ENCODE measurements at regions not wholly inside any gene's neighbourhood (a gene's known extent, or its start where the extent isn't known, plus 50 kb on each side); places are given as distances from the start of the nearest gene placed in this dataset.

GRCh38 chr2:176419591-176420071 lies 150.4 kb downstream of the MTX2 start:
- TF ChIP-seq POLR2AphosphoS5 (IDR thresholded peaks at IDR 0.05) (no peak), CTCF (IDR thresholded peaks at IDR 0.05) (no peak), EP300 (IDR thresholded peaks at IDR 0.05) (no peak), POLR2A (IDR thresholded peaks at IDR 0.05) (no peak)
- Histone ChIP-seq H3K4me1 (peaks cover 0 to 3% (median 0%) of the 10 kb centered on the region in 4 donors), H3K27ac (peak overlapping the region in 2 of 5 donors; percentile 47 to 53), H3K36me3 (no peaks in the 10 kb centered on the region), H3K27me3 (no peaks in the 10 kb centered on the region), H3K4me3 (no peak overlapping the region), H3K9me3 (no peaks in the 10 kb centered on the region)
- DNase-seq, result peak in 1 of 2 donors; percentile 23
- 52 to 58% (median 54%) methylated on average over 4 of the region's 4 CpGs for WGBS, 5 donors
- intact Hi-C loops (cut with DNase I; ENCODE audit: low total_unique reads), result no loop called here

- H3K27ac ChIP-seq, result no peak overlapping the region
- intact Hi-C loops (cut with DNase I; ENCODE audit: low total_unique reads), result no loop called here
- TF ChIP-seq CTCF (IDR thresholded peaks at IDR 0.05) (no peak), POLR2AphosphoS5 (IDR thresholded peaks at IDR 0.05) (no peak), EP300 (IDR thresholded peaks at IDR 0.05) (no peak), POLR2A (IDR thresholded peaks at IDR 0.05) (no peak)
- H3K4me1 ChIP-seq, result peaks cover 0 to 3% (median 0%) of the 10 kb centered on the region in 4 donors
- H3K4me3 ChIP-seq, result no peak overlapping the region
- no peak for DNase-seq
- no peaks in the 10 kb centered on the region for H3K27me3 ChIP-seq
- WGBS, 5 donors, result 64 to 84% (median 80%) methylated on average over 5 of the region's 5 CpGs
- no peaks in the 10 kb centered on the region for H3K9me3 ChIP-seq
- H3K36me3 ChIP-seq, result no peaks in the 10 kb centered on the region
Measured at GRCh38 chr2:176421297-176422050, 152.2 kb downstream of the MTX2 start.

GRCh38 chr2:176423819-176424218 lies 154.6 kb downstream of the MTX2 start:
- Histone ChIP-seq H3K9me3 (no peaks in the 10 kb centered on the region), H3K4me1 (peaks cover 0 to 3% (median 0%) of the 10 kb centered on the region in 4 donors), H3K27ac (no peak overlapping the region), H3K36me3 (no peaks in the 10 kb centered on the region), H3K4me3 (no peak overlapping the region), H3K27me3 (no peaks in the 10 kb centered on the region)
- DNase-seq, result no peak
- TF ChIP-seq POLR2AphosphoS5 (IDR thresholded peaks at IDR 0.05) (no peak), CTCF (IDR thresholded peaks at IDR 0.05) (no peak), EP300 (IDR thresholded peaks at IDR 0.05) (no peak), POLR2A (IDR thresholded peaks at IDR 0.05) (no peak)
- 34 to 44% (median 38%) methylated on average over 2 of the region's 2 CpGs for WGBS, 5 donors
- intact Hi-C loops (cut with DNase I; ENCODE audit: low total_unique reads), result no loop called here

GRCh38 chr2:176424746-176425145 lies 155.5 kb downstream of the MTX2 start:
- no peaks in the 10 kb centered on the region for H3K9me3 ChIP-seq
- no peak overlapping the region for H3K4me3 ChIP-seq
- no peak for DNase-seq
- TF ChIP-seq POLR2AphosphoS5 (IDR thresholded peaks at IDR 0.05) (no peak), POLR2A (IDR thresholded peaks at IDR 0.05) (no peak), EP300 (IDR thresholded peaks at IDR 0.05) (no peak), CTCF (IDR thresholded peaks at IDR 0.05) (no peak)
- peaks cover 0 to 3% (median 0%) of the 10 kb centered on the region in 4 donors for H3K4me1 ChIP-seq
- no peaks in the 10 kb centered on the region for H3K36me3 ChIP-seq
- WGBS, 5 donors, result 13 to 31% (median 29%) methylated on average over 2 of the region's 2 CpGs
- H3K27ac ChIP-seq, result no peak overlapping the region
- no peaks in the 10 kb centered on the region for H3K27me3 ChIP-seq
- intact Hi-C loops (cut with DNase I; ENCODE audit: low total_unique reads), result no loop called here

Measured in stomach (tissue), 8 donors.